H54 (cell line): ENCODE measurements at regions not wholly inside any gene's neighbourhood (a gene's known extent, or its start where the extent isn't known, plus 50 kb on each side); places are given as distances from the start of the nearest gene placed in this dataset.

Experiments used
- DNase-seq: peaks from one replicate; pipeline ENCODE4 v3.0.0; 2011; ENCODE audit warnings: low spot score, mixed read lengths; ENCODE audit not compliant: insufficient read length
- FAIRE-seq: peaks from 3 replicates; lab custom pipeline; 2011; peaks lifted over from hg19 to GRCh38; lab: Jason Lieb, UNC
- POLR2A ChIP-seq: IDR thresholded peaks from 2 replicates; pipeline ENCODE4 v1.6.1; 2011; ENCODE audit warnings: low read depth, mild to moderate bottlenecking, low read length

- no peak for TF ChIP-seq POLR2A
- DNase-seq (no peak), FAIRE-seq (peak; percentile 52)
Measured at GRCh38 chr1:65512967-65513780, 92.7 kb downstream of the LEPR start.

- TF ChIP-seq POLR2A, result no peak
- FAIRE-seq (no peak), DNase-seq (no peak)
Measured at GRCh38 chr1:65514041-65514440, 93.6 kb downstream of the LEPR start.

GRCh38 chr1:65524931-65525265, 104.4 kb downstream of the LEPR start:
- DNase-seq, result no peak
- FAIRE-seq, result no peak
- no peak for TF ChIP-seq POLR2A

GRCh38 chr1:65525266-65526048, 105.0 kb downstream of the LEPR start:
- DNase-seq, result no peak

GRCh38 chr1:65526049-65526556, 105.6 kb downstream of the LEPR start:
- no peak for FAIRE-seq
- TF ChIP-seq POLR2A, result no peak

More at GRCh38 chr1:65525266-65526048, 105.0 kb downstream of the LEPR start:
- FAIRE-seq, result no peak
- no peak for TF ChIP-seq POLR2A

GRCh38 chr1:65527190-65527589, 106.7 kb downstream of the LEPR start:
- DNase-seq (peak; percentile 22), FAIRE-seq (peak; percentile 66)
- no peak for TF ChIP-seq POLR2A

More at GRCh38 chr1:65526049-65526556, 105.6 kb downstream of the LEPR start:
- no peak for DNase-seq

GRCh38 chr1:65527707-65528503, 107.4 kb downstream of the LEPR start:
- FAIRE-seq (peak; percentile 45), DNase-seq (no peak)
- no peak for TF ChIP-seq POLR2A

- FAIRE-seq (no peak), DNase-seq (no peak)
- TF ChIP-seq POLR2A, result no peak
Measured at GRCh38 chr1:65531972-65532570, 111.6 kb downstream of the LEPR start.

GRCh38 chr1:65535981-65536380, 115.5 kb downstream of the LEPR start:
- DNase-seq, result no peak
- no peak for TF ChIP-seq POLR2A
- FAIRE-seq, result no peak

GRCh38 chr1:65538086-65538485, 117.6 kb downstream of the LEPR start:
- FAIRE-seq (peak; percentile 33), DNase-seq (no peak)
- TF ChIP-seq POLR2A, result no peak

- no peak for TF ChIP-seq POLR2A
- no peak for DNase-seq
- FAIRE-seq, result no peak
Measured at GRCh38 chr1:65538664-65539063, 118.2 kb downstream of the LEPR start.

GRCh38 chr1:65539266-65540131, 119.0 kb downstream of the LEPR start:
- DNase-seq (no peak), FAIRE-seq (peak; percentile 43)
- TF ChIP-seq POLR2A, result no peak
